ENCODE measurements at regions not wholly inside any gene's neighbourhood (a gene's known extent, or its start where the extent isn't known, plus 50 kb on each side); places are given as distances from the start of the nearest gene placed in this dataset.

DNA sequence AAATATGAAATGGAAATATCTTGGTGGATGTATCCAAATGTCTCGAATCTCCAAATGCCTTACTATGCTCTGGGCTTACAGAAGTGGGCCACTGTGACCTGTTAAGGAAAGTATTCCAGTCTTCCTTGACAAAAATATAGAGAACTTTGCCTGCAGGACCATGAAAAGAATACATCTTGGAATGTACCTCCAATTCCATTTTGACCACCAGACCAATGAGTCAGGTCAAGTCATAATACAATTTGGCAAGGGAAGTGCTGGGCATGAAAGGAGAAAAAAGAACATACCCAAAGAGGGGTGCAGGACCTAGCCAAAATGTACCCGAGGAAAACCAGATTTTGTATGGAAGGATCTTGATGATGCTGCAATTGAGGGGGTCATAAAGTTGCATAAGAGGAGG lies 1153.7 kb upstream of the GOT2 start:
- Histone ChIP-seq H3K79me2 (ENCODE audit: insufficient read depth, low read length) (no peaks in the 10 kb centered on the region), H3K4me3 (replicated peaks in 1 of 3; ENCODE audit: insufficient read depth in 1 of 3, low read depth in 2 of 3, low read length in 3 of 3) (no peak overlapping the region), H3K9me3 (ENCODE audit: low read length) (peaks cover 88% of the 10 kb centered on the region), H3K27ac (ENCODE audit: extremely low read length, insufficient read depth, low read length) (no peak overlapping the region), H3K27me3 (ENCODE audit: control insufficient read depth in 1 of 2, insufficient read depth in 2 of 2, low read length in 2 of 2) (no peaks in the 10 kb centered on the region), H3K36me3 (replicated peaks in 1 of 2; ENCODE audit: control insufficient read depth in 1 of 2, insufficient read depth in 2 of 2, low read length in 2 of 2) (no peaks in the 10 kb centered on the region), H4K20me1 (ENCODE audit: insufficient read depth, low read length) (no peaks in the 10 kb centered on the region), H2AFZ (ENCODE audit: low read length) (no peak overlapping the region), H3K4me2 (ENCODE audit: low read depth, low read length) (no peak overlapping the region), H3K4me1 (ENCODE audit: insufficient read depth, low read length) (no peaks in the 10 kb centered on the region), H3K9ac (ENCODE audit: insufficient read depth, low read depth, low read length) (no peak overlapping the region)
- CTCF ChIA-PET (ENCODE audit: low intra/inter-chr PET ratio, low total read pairs) = no interaction called here
- no TSS peak for BruUV-seq (replicated peaks)
- TF ChIP-seq, protein P1, sequence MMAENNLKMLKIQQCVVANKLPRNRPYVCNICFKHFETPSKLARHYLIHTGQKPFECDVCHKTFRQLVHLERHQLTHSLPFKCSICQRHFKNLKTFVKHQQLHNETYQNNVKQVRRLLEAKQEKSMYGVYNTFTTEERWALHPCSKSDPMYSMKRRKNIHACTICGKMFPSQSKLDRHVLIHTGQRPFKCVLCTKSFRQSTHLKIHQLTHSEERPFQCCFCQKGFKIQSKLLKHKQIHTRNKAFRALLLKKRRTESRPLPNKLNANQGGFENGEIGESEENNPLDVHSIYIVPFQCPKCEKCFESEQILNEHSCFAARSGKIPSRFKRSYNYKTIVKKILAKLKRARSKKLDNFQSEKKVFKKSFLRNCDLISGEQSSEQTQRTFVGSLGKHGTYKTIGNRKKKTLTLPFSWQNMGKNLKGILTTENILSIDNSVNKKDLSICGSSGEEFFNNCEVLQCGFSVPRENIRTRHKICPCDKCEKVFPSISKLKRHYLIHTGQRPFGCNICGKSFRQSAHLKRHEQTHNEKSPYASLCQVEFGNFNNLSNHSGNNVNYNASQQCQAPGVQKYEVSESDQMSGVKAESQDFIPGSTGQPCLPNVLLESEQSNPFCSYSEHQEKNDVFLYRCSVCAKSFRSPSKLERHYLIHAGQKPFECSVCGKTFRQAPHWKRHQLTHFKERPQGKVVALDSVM (CRISPR knock-in tag; IDR thresholded peaks at IDR 0.05) = no peak
- no peak for TF ChIP-seq MTF2 (CRISPR knock-in tag; IDR thresholded peaks at IDR 0.05; ENCODE audit: borderline replicate concordance)
- no peak for TF ChIP-seq SAFB2 (CRISPR knock-in tag; IDR thresholded peaks at IDR 0.05; ENCODE audit: borderline replicate concordance, low read depth)
- TF ChIP-seq ZNF614 (CRISPR knock-in tag; IDR thresholded peaks at IDR 0.05; ENCODE audit: borderline replicate concordance) = no peak
- no peak for TF ChIP-seq ZFYVE20 (CRISPR knock-in tag; IDR thresholded peaks at IDR 0.05; ENCODE audit: borderline replicate concordance, low read depth)
- TF ChIP-seq BRD4 (CRISPR knock-in tag; IDR thresholded peaks at IDR 0.05) = no peak
- TF ChIP-seq CBX2 (IDR thresholded peaks at IDR 0.05; ENCODE audit: low read depth, low read length) = no peak
- TF ChIP-seq CBX2 (CRISPR knock-in tag; IDR thresholded peaks at IDR 0.05; ENCODE audit: low read depth) = no peak
- TF ChIP-seq, protein P2, sequence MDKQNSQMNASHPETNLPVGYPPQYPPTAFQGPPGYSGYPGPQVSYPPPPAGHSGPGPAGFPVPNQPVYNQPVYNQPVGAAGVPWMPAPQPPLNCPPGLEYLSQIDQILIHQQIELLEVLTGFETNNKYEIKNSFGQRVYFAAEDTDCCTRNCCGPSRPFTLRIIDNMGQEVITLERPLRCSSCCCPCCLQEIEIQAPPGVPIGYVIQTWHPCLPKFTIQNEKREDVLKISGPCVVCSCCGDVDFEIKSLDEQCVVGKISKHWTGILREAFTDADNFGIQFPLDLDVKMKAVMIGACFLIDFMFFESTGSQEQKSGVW (CRISPR knock-in tag; IDR thresholded peaks at IDR 0.05; ENCODE audit: borderline replicate concordance) = no peak
- no peak for TF ChIP-seq ZNF530 (CRISPR knock-in tag; IDR thresholded peaks at IDR 0.05; ENCODE audit: low read depth)
- no peak for TF ChIP-seq PLRG1 (conservative IDR thresholded peaks at IDR 0.05)
- no peak for TF ChIP-seq SCMH1 (CRISPR knock-in tag; IDR thresholded peaks at IDR 0.05; ENCODE audit: borderline replicate concordance)
- TF ChIP-seq FOXJ3 (CRISPR knock-in tag; IDR thresholded peaks at IDR 0.05; ENCODE audit: borderline replicate concordance) = no peak
- no peak for TF ChIP-seq ZNF484 (CRISPR knock-in tag; IDR thresholded peaks at IDR 0.05; ENCODE audit: borderline replicate concordance, low read depth)
- TF ChIP-seq KDM2A (CRISPR knock-in tag; IDR thresholded peaks at IDR 0.05; ENCODE audit: borderline replicate concordance, low read depth) = no peak
- TF ChIP-seq ZSCAN25 (CRISPR knock-in tag; IDR thresholded peaks at IDR 0.05) = no peak
- TF ChIP-seq ZNF773 (CRISPR knock-in tag; IDR thresholded peaks at IDR 0.05; ENCODE audit: borderline replicate concordance) = no peak
- no peak for TF ChIP-seq ZNF644 (CRISPR knock-in tag; IDR thresholded peaks at IDR 0.05; ENCODE audit: low read depth)
- TF ChIP-seq NONO (IDR thresholded peaks at IDR 0.05) = no peak
- no peak for TF ChIP-seq NONO (CRISPR knock-in tag; conservative IDR thresholded peaks at IDR 0.05)
- no peak for TF ChIP-seq FOXO1 (CRISPR knock-in tag; IDR thresholded peaks at IDR 0.05)
- no peak for TF ChIP-seq ZNF562 (CRISPR knock-in tag; IDR thresholded peaks at IDR 0.05; ENCODE audit: borderline replicate concordance)
- in situ Hi-C loops (cut with HindIII; ENCODE audit: extremely low pct_ligation_motif_present, low pct_unique_long_range_greater_than_20kb) = no loop called here
- WGBS (ENCODE audit: low lambda C conversion rate) = 0% methylated on average over 2 of the region's 2 CpGs
- no peak for FAIRE-seq
- no peak for ATAC-seq
- POLR2A ChIA-PET = no interaction called here
- intact Hi-C loops (cut with micrococcal nuclease; ENCODE audit: unreplicated experiment) = no loop called here
- DNase-seq (ENCODE audit: low spot score) = no peak

Data from HepG2 (cell line).